ENCODE measurements at regions not wholly inside any gene's neighbourhood (a gene's known extent, or its start where the extent isn't known, plus 50 kb on each side); places are given as distances from the start of the nearest gene placed in this dataset.
A peak's percentile ranks its signal among the peaks of the same experiment; 100 is the strongest.

DNA sequence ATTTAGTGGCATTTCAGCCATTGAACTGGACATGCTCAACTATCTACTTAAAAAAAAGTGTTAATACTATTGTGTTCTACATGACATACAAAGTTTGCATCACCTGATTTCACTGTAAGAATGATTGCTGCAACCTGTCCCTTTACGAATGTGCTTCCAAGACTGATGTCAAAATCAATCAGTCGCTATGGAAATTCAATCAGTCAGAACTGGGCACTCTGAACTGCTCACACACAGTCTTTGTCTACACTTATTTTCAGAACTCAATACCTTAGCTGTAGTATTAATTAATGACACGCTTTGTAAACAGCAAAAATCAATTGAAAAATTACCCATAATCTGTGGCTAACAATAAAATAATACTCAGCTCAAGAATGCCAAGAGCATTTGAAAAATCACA lies 70.3 kb upstream of the KLHL29 start:
- DNase-seq, result no peak
- in situ Hi-C loops (cut with HindIII; ENCODE audit: low pct_ligation_motif_present, low pct_unique_long_range_greater_than_20kb, low sequenced_read_pairs), result no loop called here

GRCh38 chr2:23320058-23320457 lies 64.9 kb upstream of the KLHL29 start:
- in situ Hi-C loops (cut with HindIII; ENCODE audit: low pct_ligation_motif_present, low pct_unique_long_range_greater_than_20kb, low sequenced_read_pairs), result no loop called here
- DNase-seq, result no peak

- in situ Hi-C loops (cut with HindIII; ENCODE audit: low pct_ligation_motif_present, low pct_unique_long_range_greater_than_20kb, low sequenced_read_pairs), result no loop called here
- DNase-seq, result no peak
These were observed 63.2 kb upstream of the KLHL29 start for GRCh38 chr2:23321751-23322150.

GRCh38 chr2:23322567-23323197 lies 62.3 kb upstream of the KLHL29 start:
- no peak for DNase-seq

DNA sequence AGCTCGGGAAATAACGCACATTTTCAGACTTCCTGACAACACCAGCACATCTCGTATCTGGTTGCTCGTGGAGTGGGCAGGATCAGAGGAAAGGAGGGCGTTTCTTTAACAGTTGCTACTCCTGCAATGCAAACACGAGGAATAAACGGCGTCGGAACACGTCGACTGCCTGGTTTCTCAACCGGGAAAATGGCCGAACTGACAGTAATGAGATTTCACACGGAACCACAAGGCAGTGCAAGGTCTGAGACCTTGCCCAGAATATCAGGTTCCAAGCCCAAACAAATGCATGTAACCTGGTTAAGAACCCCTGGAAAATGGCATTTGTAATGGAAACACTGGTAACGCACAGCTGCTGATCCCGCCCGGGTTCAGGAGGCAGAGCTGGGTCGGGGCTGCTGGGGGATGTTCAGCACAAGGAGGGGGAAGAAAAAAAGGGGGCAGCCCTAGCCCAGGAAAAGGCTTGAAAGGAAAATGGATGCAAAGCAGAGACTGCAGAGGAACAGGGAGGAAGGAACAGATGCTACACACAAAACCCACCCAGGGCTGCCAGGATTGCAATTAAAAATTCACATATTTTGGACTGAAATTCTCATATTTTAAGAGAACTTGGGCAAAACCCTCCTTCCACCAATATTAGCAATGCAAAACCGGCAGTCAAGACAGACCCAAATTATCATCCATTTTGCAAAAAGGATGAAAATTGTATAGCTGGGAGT lies 61.6 kb upstream of the KLHL29 start:
- no peak for DNase-seq
- in situ Hi-C loops (cut with HindIII; ENCODE audit: low pct_ligation_motif_present, low pct_unique_long_range_greater_than_20kb, low sequenced_read_pairs), result no loop called here

More at GRCh38 chr2:23322567-23323197, 62.3 kb upstream of the KLHL29 start:
- in situ Hi-C loops (cut with HindIII; ENCODE audit: low pct_ligation_motif_present, low pct_unique_long_range_greater_than_20kb, low sequenced_read_pairs), result no loop called here

- in situ Hi-C loops (cut with HindIII; ENCODE audit: low pct_ligation_motif_present, low pct_unique_long_range_greater_than_20kb, low sequenced_read_pairs), result no loop called here
- no peak for DNase-seq
These were observed 60.9 kb upstream of the KLHL29 start for GRCh38 chr2:23323917-23324680.

DNA sequence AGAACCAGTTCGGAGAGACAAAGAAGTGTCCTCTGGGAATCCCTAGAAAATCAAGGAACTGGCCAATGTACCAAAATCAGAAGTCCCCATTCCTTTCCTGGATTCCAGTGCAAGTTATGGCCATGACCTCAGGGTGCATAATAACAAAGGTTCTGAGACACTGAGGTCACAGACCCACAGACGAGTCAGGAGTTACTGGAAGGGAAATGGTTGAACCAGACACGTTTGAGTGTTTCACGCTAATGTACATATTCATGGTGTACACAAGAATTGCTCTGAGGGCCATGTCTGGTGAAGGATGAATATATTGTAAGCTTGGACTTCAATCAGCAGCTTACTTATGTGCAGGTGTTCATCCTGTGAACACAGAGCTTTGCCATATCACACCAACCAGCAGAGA lies 58.6 kb upstream of the KLHL29 start:
- in situ Hi-C loops (cut with HindIII; ENCODE audit: low pct_ligation_motif_present, low pct_unique_long_range_greater_than_20kb, low sequenced_read_pairs), result no loop called here
- no peak for DNase-seq

GRCh38 chr2:23327416-23327815 lies 57.6 kb upstream of the KLHL29 start:
- no peak for DNase-seq
- in situ Hi-C loops (cut with HindIII; ENCODE audit: low pct_ligation_motif_present, low pct_unique_long_range_greater_than_20kb, low sequenced_read_pairs), result no loop called here

GRCh38 chr2:23327887-23328286 lies 57.1 kb upstream of the KLHL29 start:
- in situ Hi-C loops (cut with HindIII; ENCODE audit: low pct_ligation_motif_present, low pct_unique_long_range_greater_than_20kb, low sequenced_read_pairs), result no loop called here

DNA sequence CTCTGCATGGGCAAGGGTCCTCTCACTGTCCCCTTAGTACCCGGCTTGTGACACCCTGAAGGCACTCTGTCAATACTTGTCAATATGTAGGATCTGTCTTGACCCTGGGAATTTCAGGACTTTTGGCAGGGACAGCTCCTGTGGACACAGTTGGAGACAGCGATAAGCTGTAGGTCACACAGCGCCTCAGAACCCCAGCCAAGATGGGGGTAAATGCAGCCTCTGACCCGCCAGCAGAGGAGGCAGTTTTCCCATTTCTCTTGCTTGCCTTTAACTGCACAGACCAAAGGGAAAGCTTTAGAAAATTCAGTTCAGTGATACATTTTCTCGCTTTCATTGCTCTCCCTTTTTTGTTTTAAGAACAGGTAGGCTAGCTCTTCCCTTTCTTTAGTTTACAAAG lies 54.8 kb upstream of the KLHL29 start:
- in situ Hi-C loops (cut with HindIII; ENCODE audit: low pct_ligation_motif_present, low pct_unique_long_range_greater_than_20kb, low sequenced_read_pairs), result no loop called here
- DNase-seq, result peak; percentile 49

More at GRCh38 chr2:23327887-23328286, 57.1 kb upstream of the KLHL29 start:
- DNase-seq, result no peak

All from ACHN (cell line).